IMR-90 (cell line): ENCODE measurements at regions not wholly inside any gene's neighbourhood (a gene's known extent, or its start where the extent isn't known, plus 50 kb on each side); places are given as distances from the start of the nearest gene placed in this dataset.

Source experiments
- ATAC-seq: fragments of 200-7000 bp; cut with Tn5 transposase; 2 replicates; pipeline ENCODE4 v1.9.1; 2020; ENCODE audit warnings: low read depth, mild to moderate bottlenecking, moderate library complexity
- BruUV-seq: library from RNA; stranded (reverse); fragments of 400-500 nt; replicated peaks from 2 replicates; lab custom pipeline; 2021; lab: Mats Ljungman, UMichigan
- CTCF ChIA-PET: fragments of 300-600 bp; formaldehyde crosslinking; extraction: SDS; loops from one replicate; lab custom pipeline; 2021; ENCODE audit warnings: antibody characterized with exemption; lab: Yijun Ruan, JAX
- POLR2A ChIA-PET: fragments of 300-600 bp; sonication (Branson Sonifier 250); formaldehyde crosslinking; loops from one replicate; lab custom pipeline; 2022; ENCODE audit warnings: antibody characterized with exemption; ENCODE audit not compliant: unreplicated experiment; lab: Charles Lee
- DNase-seq: peaks from one replicate; pipeline ENCODE4 v3.0.0; 2013
- H2AFZ ChIP-seq: replicated peaks from 2 replicates; pipeline ENCODE3; 2013; ENCODE audit warnings: low read length, mild to moderate bottlenecking; ENCODE audit not compliant: poor library complexity
- H2AK5ac ChIP-seq: 2 replicates; pipeline ENCODE4 v1.6.1; 2013; ENCODE audit warnings: low read depth, low read length, inconsistent platforms
- H2AK9ac ChIP-seq: replicated peaks from 2 replicates; pipeline ENCODE3; 2013; ENCODE audit warnings: mild to moderate bottlenecking, low read depth, low read length, moderate library complexity; ENCODE audit not compliant: poor library complexity
- H2BK120ac ChIP-seq: 2 replicates; pipeline ENCODE4 v1.6.1; 2013; ENCODE audit warnings: low read depth, low read length, inconsistent platforms
- H2BK15ac ChIP-seq: 3 replicates; pipeline ENCODE4 v1.6.1; 2013; ENCODE audit warnings: low read depth, low read length, inconsistent platforms
- H2BK20ac ChIP-seq: 2 replicates; pipeline ENCODE4 v1.6.1; 2013; ENCODE audit warnings: low read depth, mild to moderate bottlenecking, inconsistent platforms, low read length, moderate library complexity
- H2BK5ac ChIP-seq: 2 replicates; pipeline ENCODE4 v1.6.1; 2013; ENCODE audit warnings: mild to moderate bottlenecking, low read depth, low read length, inconsistent platforms; ENCODE audit not compliant: poor library complexity, severe bottlenecking
- H3K14ac ChIP-seq: replicated peaks from 2 replicates; pipeline ENCODE4 v1.6.1; 2013; ENCODE audit warnings: low read depth, low read length, inconsistent platforms
- H3K18ac ChIP-seq: 2 replicates; pipeline ENCODE4 v1.6.1; 2013; ENCODE audit warnings: low read depth, low read length, control low read depth
- H3K23ac ChIP-seq: 2 replicates; pipeline ENCODE4 v1.6.1; 2013; ENCODE audit warnings: low read depth, low read length, inconsistent platforms
- H3K27ac ChIP-seq: 2 replicates; pipeline ENCODE4 v1.5.1; 2013; ENCODE audit warnings: mild to moderate bottlenecking, control low read depth, low read length; ENCODE audit not compliant: insufficient read depth
- H3K27me3 ChIP-seq: 2 replicates; pipeline ENCODE4 v1.6.1; 2013; ENCODE audit warnings: low read length; ENCODE audit not compliant: control insufficient read depth, insufficient read depth
- H3K36me3 ChIP-seq: 2 replicates; pipeline ENCODE4 v1.6.1; 2013; ENCODE audit warnings: low read length, mixed read lengths; ENCODE audit not compliant: control insufficient read depth, insufficient read depth
- H3K4ac ChIP-seq: 2 replicates; pipeline ENCODE4 v1.6.1; 2013; ENCODE audit warnings: low read depth, low read length, inconsistent platforms
- H3K4me1 ChIP-seq: 2 replicates; pipeline ENCODE4 v1.6.1; 2013; ENCODE audit warnings: low read length, mixed read lengths; ENCODE audit not compliant: control insufficient read depth, insufficient read depth
- H3K4me2 ChIP-seq: 2 replicates; pipeline ENCODE4 v1.6.1; 2013; ENCODE audit warnings: low read depth, mild to moderate bottlenecking, control low read depth, low read length, moderate library complexity
- H3K4me3 ChIP-seq: 2 replicates; pipeline ENCODE4 v1.5.1; 2013; ENCODE audit warnings: low read depth, mild to moderate bottlenecking, control low read depth, low read length, moderate library complexity; ENCODE audit not compliant: insufficient read depth
- H3K56ac ChIP-seq: 2 replicates; pipeline ENCODE4 v1.6.1; 2013; ENCODE audit warnings: low read length, inconsistent platforms; ENCODE audit not compliant: insufficient read depth; ENCODE audit errors: extremely low read depth
- H3K79me1 ChIP-seq, 2 experiments: 2 replicates each; pipeline ENCODE4 v1.6.1; 2013; ENCODE audit warnings: low read length in 2 of 2, inconsistent platforms in 1 of 2, low read depth in 1 of 2
- H3K9ac ChIP-seq: 2 replicates; pipeline ENCODE4 v1.6.1; 2013; ENCODE audit warnings: low read depth, low read length, control low read depth
- H3K9me1 ChIP-seq: 2 replicates; pipeline ENCODE4 v1.6.1; 2013; ENCODE audit warnings: low read length, inconsistent platforms; ENCODE audit not compliant: insufficient read depth
- H3K9me3 ChIP-seq: 2 replicates; pipeline ENCODE4 v1.6.1; 2013; ENCODE audit warnings: low read length; ENCODE audit not compliant: control insufficient read depth, insufficient read depth
- H4K20me1 ChIP-seq: 2 replicates; pipeline ENCODE4 v1.6.1; 2013; ENCODE audit warnings: low read length, inconsistent platforms; ENCODE audit not compliant: insufficient read depth
- H4K5ac ChIP-seq: 2 replicates; pipeline ENCODE4 v1.6.1; 2013; ENCODE audit warnings: mild to moderate bottlenecking, low read depth, low read length, control low read depth
- H4K8ac ChIP-seq, 2 experiments: 2 replicates each; pipeline ENCODE4 v1.6.1; 2013; ENCODE audit warnings: low read depth in 2 of 2, low read length in 2 of 2, control low read depth in 1 of 2, inconsistent platforms in 1 of 2
- H4K91ac ChIP-seq: 2 replicates; pipeline ENCODE4 v1.6.1; 2013; ENCODE audit warnings: low read depth, low read length, inconsistent platforms; ENCODE audit not compliant: insufficient read depth
- BHLHE40 ChIP-seq: fragments of 150-350 bp; IDR thresholded peaks from 2 replicates; pipeline ENCODE4 v1.6.1; 2016; ENCODE audit warnings: mild to moderate bottlenecking, low read depth, low read length
- CEBPB ChIP-seq: IDR thresholded peaks from 2 replicates; pipeline ENCODE4 v1.6.1; 2012; ENCODE audit warnings: low read depth, low read length, improper control_type of control experiment
- CHD1 ChIP-seq: IDR thresholded peaks from 2 replicates; pipeline ENCODE4 v1.6.1; 2012; ENCODE audit warnings: low read depth, low read length, improper control_type of control experiment
- FOS ChIP-seq: fragments of 150-350 bp; IDR thresholded peaks from 2 replicates; pipeline ENCODE4 v1.6.1; 2016; ENCODE audit warnings: low read depth, low read length
- MAFK ChIP-seq: IDR thresholded peaks from 2 replicates; pipeline ENCODE4 v1.6.1; 2012; ENCODE audit warnings: low read depth, low read length, improper control_type of control experiment
- MAZ ChIP-seq: IDR thresholded peaks from 2 replicates; pipeline ENCODE4 v1.6.1; 2012; ENCODE audit warnings: low read depth, mild to moderate bottlenecking, low read length, improper control_type of control experiment, moderate library complexity, borderline replicate concordance
- MXI1 ChIP-seq: IDR thresholded peaks from 2 replicates; pipeline ENCODE4 v1.6.1; 2012; ENCODE audit warnings: low read depth, mild to moderate bottlenecking, low read length, moderate library complexity, borderline replicate concordance
- NFE2L2 ChIP-seq: fragments of 150-350 bp; IDR thresholded peaks from 2 replicates; pipeline ENCODE4 v1.6.1; 2016; ENCODE audit warnings: low read depth, mild to moderate bottlenecking, low read length
- POLR2A ChIP-seq: IDR thresholded peaks from 2 replicates; pipeline ENCODE4 v1.6.1; 2012; ENCODE audit warnings: mild to moderate bottlenecking, low read depth, low read length
- RAD21 ChIP-seq: IDR thresholded peaks from 2 replicates; pipeline ENCODE4 v1.6.1; 2012; ENCODE audit warnings: low read length, improper control_type of control experiment
- RCOR1 ChIP-seq: IDR thresholded peaks from 2 replicates; pipeline ENCODE4 v1.6.1; 2012; ENCODE audit warnings: mild to moderate bottlenecking, low read length, improper control_type of control experiment; ENCODE audit not compliant: insufficient replicate concordance
- RFX5 ChIP-seq: IDR thresholded peaks from 2 replicates; pipeline ENCODE4 v1.8.0; 2012; ENCODE audit warnings: low read depth, mild to moderate bottlenecking, low read length, moderate library complexity
- SMC3 ChIP-seq: fragments of 150-350 bp; IDR thresholded peaks from 2 replicates; pipeline ENCODE4 v1.6.1; 2016; ENCODE audit warnings: low read depth, mild to moderate bottlenecking, antibody characterized with exemption, low read length, moderate library complexity
- WGBS, 2 experiments: methylation state at CpG; one replicate each; pipeline versions ENCODE4 v1.1.5 to v1.1.7; 2013; ENCODE audit warnings: missing lambda C conversion rate in 2 of 2; ENCODE audit not compliant: insufficient read length in 1 of 2; ENCODE audit errors: extremely low coverage in 2 of 2; 5-methylcytosine and 5-hydroxymethylcytosine counted together
- dilution Hi-C: fragments of 300-500 bp; cut with HindIII; formaldehyde crosslinking; loops from one replicate; pipeline ENCODE4 v1.14.3; 2018; ENCODE audit warnings: low sequenced_read_pairs; ENCODE audit not compliant: unreplicated experiment
- in situ Hi-C: fragments of 300-500 bp; cut with MboI; formaldehyde crosslinking; loops from 3 replicates; pipeline ENCODE4 v1.14.3; 2019; ENCODE audit warnings: low sequenced_read_pairs, inconsistent platforms, mixed read lengths
- intact Hi-C: fragments of 100-400 bp; cut with micrococcal nuclease; formaldehyde crosslinking; loops from 2 replicates; pipeline ENCODE4 v1.10.0; 2022
- TF ChIP-seq, protein P1 (sequence below): fragments of 150-350 bp; IDR thresholded peaks from 2 replicates; pipeline ENCODE4 v1.6.1; 2017; ENCODE audit warnings: mild to moderate bottlenecking, antibody characterized with exemption, low read length, low read depth
- TF ChIP-seq, protein P2 (sequence below): fragments of 150-350 bp; IDR thresholded peaks from 2 replicates; pipeline ENCODE4 v1.6.1; 2016; ENCODE audit warnings: low read depth, mild to moderate bottlenecking, low read length, moderate library complexity, borderline replicate concordance
- TF ChIP-seq, protein P3 (sequence below): conservative IDR thresholded peaks from 2 replicates; pipeline ENCODE4 v1.5.1; 2012; ENCODE audit warnings: mild to moderate bottlenecking, low read depth, low read length, improper control_type of control experiment

DNA sequence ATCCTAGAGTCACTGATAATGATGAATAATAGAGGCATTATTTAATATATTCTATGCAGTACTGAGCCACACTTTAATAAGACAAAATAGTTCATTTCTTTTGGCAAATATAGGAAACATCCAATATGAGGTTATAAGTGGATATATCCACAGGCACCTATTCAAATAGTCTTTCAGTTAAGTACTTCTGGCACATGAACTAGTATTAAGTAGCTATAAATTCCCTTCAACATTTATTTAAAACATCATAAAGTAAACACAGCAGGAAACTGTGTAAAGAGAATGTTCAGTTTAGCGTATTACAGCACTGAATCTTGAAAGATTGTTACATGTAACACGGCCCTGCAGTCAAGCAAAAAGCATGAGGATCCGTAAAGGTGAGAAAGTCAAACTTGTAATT is 463.3 kb upstream of the KLF12 start:
- no peak overlapping the region for H2BK20ac ChIP-seq
- H3K9me3 ChIP-seq, result no peaks in the 10 kb centered on the region
- no peak overlapping the region for H4K91ac ChIP-seq
- no peaks in the 10 kb centered on the region for H3K9me1 ChIP-seq
- no peak overlapping the region for H3K4ac ChIP-seq
- H3K4me2 ChIP-seq, result no peak overlapping the region
- no peak overlapping the region for H2BK5ac ChIP-seq
- H2AFZ ChIP-seq, result no peak overlapping the region
- no peaks in the 10 kb centered on the region for H3K36me3 ChIP-seq
- H3K79me1 ChIP-seq, result no peaks in the 10 kb centered on the region
- no peak overlapping the region for H3K4me3 ChIP-seq
- no peak overlapping the region for H3K18ac ChIP-seq
- intact Hi-C loops (no loop called here), dilution Hi-C loops (no loop called here), in situ Hi-C loops (no loop called here)
- H3K27ac ChIP-seq, result no peak overlapping the region
- H4K5ac ChIP-seq, result no peak overlapping the region
- H3K23ac ChIP-seq, result no peak overlapping the region
- no peak overlapping the region for H3K9ac ChIP-seq
- ATAC-seq, result no peak
- H4K20me1 ChIP-seq, result no peaks in the 10 kb centered on the region
- H2AK5ac ChIP-seq, result no peak overlapping the region
- H3K56ac ChIP-seq, result no peak overlapping the region
- no peak overlapping the region for H2BK15ac ChIP-seq
- H3K14ac ChIP-seq, result no peak overlapping the region
- H3K4me1 ChIP-seq, result no peaks in the 10 kb centered on the region
- ChIA-PET POLR2A (no interaction called here), CTCF (no interaction called here)
- BruUV-seq, result no TSS peak
- no peaks in the 10 kb centered on the region for H3K27me3 ChIP-seq
- no peak overlapping the region for H4K8ac ChIP-seq
- no peak overlapping the region for H2BK120ac ChIP-seq
- DNase-seq, result no peak
- TF ChIP-seq MAZ, result no peak
- TF ChIP-seq, protein P1, sequence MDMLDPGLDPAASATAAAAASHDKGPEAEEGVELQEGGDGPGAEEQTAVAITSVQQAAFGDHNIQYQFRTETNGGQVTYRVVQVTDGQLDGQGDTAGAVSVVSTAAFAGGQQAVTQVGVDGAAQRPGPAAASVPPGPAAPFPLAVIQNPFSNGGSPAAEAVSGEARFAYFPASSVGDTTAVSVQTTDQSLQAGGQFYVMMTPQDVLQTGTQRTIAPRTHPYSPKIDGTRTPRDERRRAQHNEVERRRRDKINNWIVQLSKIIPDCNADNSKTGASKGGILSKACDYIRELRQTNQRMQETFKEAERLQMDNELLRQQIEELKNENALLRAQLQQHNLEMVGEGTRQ, result no peak
- TF ChIP-seq POLR2A, result no peak
- TF ChIP-seq BHLHE40, result no peak
- TF ChIP-seq CHD1, result no peak
- no peak for TF ChIP-seq MAFK
- no peak for TF ChIP-seq RAD21
- TF ChIP-seq CEBPB, result no peak
- TF ChIP-seq RCOR1, result no peak
- no peak for TF ChIP-seq RFX5
- TF ChIP-seq FOS, result no peak
- no peak for TF ChIP-seq SMC3
- TF ChIP-seq, protein P2, sequence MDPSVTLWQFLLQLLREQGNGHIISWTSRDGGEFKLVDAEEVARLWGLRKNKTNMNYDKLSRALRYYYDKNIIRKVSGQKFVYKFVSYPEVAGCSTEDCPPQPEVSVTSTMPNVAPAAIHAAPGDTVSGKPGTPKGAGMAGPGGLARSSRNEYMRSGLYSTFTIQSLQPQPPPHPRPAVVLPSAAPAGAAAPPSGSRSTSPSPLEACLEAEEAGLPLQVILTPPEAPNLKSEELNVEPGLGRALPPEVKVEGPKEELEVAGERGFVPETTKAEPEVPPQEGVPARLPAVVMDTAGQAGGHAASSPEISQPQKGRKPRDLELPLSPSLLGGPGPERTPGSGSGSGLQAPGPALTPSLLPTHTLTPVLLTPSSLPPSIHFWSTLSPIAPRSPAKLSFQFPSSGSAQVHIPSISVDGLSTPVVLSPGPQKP, result no peak
- TF ChIP-seq NFE2L2, result no peak
- TF ChIP-seq, protein P3, sequence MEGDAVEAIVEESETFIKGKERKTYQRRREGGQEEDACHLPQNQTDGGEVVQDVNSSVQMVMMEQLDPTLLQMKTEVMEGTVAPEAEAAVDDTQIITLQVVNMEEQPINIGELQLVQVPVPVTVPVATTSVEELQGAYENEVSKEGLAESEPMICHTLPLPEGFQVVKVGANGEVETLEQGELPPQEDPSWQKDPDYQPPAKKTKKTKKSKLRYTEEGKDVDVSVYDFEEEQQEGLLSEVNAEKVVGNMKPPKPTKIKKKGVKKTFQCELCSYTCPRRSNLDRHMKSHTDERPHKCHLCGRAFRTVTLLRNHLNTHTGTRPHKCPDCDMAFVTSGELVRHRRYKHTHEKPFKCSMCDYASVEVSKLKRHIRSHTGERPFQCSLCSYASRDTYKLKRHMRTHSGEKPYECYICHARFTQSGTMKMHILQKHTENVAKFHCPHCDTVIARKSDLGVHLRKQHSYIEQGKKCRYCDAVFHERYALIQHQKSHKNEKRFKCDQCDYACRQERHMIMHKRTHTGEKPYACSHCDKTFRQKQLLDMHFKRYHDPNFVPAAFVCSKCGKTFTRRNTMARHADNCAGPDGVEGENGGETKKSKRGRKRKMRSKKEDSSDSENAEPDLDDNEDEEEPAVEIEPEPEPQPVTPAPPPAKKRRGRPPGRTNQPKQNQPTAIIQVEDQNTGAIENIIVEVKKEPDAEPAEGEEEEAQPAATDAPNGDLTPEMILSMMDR, result no peak
- no peak for TF ChIP-seq MXI1
- no CpG with 5 or more reads among the region's 3 CpGs for WGBS, 2 experiments
- H2AK9ac ChIP-seq, result no peak overlapping the region
